AG04449 (cell line): ENCODE measurements at regions not wholly inside any gene's neighbourhood (a gene's known extent, or its start where the extent isn't known, plus 50 kb on each side); places are given as distances from the start of the nearest gene placed in this dataset.
"Not testable (repeated sequence)": the region's sequence is repeated elsewhere in the genome, so short reads cannot be mapped to it uniquely, and the experiment has no call there.

Experiments
- CTCF ChIA-PET: fragments of 350-600 bp; formaldehyde crosslinking; extraction: SDS; loops from one replicate; lab custom pipeline; 2021; ENCODE audit warnings: antibody characterized with exemption; lab: Yijun Ruan, JAX
- POLR2A ChIA-PET: fragments of 400-600, 350-600 bp; formaldehyde crosslinking; extraction: SDS; loops from one replicate; lab custom pipeline; 2020; ENCODE audit warnings: antibody characterized with exemption, inconsistent platforms; lab: Yijun Ruan, JAX
- DNase-seq: peaks from one replicate; pipeline ENCODE4 v3.0.0-alpha.2; 2010; ENCODE audit warnings: low read depth, low spot score
- H3K4me3 ChIP-seq: 2 replicates; pipeline ENCODE4 v1.5.1; 2011; ENCODE audit warnings: low read depth, mild to moderate bottlenecking, control low read depth, low read length
- TF ChIP-seq, protein P1 (sequence below): IDR thresholded peaks from one replicate; pipeline ENCODE4 v1.5.1; 2011; ENCODE audit warnings: mild to moderate bottlenecking, moderate library complexity, low read length, control low read depth, inconsistent platforms; ENCODE audit not compliant: insufficient read depth; ENCODE audit errors: missing control alignments

DNA sequence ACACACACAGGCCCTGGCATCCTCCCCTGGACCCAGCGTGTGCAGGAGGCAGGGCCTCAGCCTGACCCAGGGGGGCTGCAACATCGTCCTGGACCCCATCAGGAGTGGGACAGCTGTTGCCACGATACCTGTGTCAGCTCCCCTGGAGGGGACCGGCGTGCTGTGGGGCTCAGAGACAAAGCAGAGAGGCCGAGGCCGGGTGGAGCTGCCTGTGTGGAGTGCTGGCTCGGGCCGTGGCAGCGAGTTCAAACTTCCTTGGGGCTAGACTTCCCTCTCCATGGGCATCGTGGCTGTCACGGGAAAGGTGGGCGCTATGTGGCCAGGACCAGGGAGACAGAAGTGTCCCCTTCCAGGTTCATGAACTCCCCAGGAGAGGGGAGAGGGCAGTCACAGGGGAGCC is 155.0 kb upstream of the SFSWAP start:
- ChIA-PET CTCF (no interaction called here), POLR2A (no interaction called here)
- DNase-seq, result no peak
- H3K4me3 ChIP-seq, result no peak overlapping the region
- TF ChIP-seq, protein P1, sequence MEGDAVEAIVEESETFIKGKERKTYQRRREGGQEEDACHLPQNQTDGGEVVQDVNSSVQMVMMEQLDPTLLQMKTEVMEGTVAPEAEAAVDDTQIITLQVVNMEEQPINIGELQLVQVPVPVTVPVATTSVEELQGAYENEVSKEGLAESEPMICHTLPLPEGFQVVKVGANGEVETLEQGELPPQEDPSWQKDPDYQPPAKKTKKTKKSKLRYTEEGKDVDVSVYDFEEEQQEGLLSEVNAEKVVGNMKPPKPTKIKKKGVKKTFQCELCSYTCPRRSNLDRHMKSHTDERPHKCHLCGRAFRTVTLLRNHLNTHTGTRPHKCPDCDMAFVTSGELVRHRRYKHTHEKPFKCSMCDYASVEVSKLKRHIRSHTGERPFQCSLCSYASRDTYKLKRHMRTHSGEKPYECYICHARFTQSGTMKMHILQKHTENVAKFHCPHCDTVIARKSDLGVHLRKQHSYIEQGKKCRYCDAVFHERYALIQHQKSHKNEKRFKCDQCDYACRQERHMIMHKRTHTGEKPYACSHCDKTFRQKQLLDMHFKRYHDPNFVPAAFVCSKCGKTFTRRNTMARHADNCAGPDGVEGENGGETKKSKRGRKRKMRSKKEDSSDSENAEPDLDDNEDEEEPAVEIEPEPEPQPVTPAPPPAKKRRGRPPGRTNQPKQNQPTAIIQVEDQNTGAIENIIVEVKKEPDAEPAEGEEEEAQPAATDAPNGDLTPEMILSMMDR, result no peak

DNA sequence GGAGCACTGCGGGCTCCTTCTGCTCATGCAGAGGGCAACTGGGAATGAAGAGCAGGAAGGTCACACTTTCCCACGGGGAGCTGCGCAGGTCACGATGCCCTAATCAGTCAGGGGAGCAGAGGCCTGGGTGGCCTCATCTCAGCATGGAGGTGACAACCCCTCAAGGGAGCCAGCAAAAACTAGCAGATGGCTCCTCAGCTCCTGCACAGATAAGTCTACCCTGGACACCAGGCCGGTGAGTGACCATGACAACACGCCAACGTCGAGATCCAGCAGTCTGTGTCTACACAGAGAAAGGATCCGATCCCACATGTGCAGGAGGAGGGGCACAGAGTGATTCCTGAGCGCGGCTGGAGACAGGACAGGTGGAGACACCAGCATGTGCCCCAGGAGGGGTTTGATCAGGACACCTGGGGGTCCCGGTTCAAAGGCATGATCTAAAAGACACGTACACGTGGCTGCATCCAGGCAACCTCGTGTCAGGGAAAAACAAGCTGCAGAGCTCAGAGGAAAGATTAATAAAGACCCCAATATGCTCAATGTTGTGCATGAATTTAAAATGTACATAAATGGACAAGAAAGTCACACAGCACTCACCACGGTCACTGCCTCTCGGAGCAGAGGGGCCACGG is 153.7 kb upstream of the SFSWAP start:
- ChIA-PET POLR2A (no interaction called here), CTCF (no interaction called here)
- TF ChIP-seq, protein P1, result no peak
- DNase-seq, result no peak
- no peak overlapping the region for H3K4me3 ChIP-seq

DNA sequence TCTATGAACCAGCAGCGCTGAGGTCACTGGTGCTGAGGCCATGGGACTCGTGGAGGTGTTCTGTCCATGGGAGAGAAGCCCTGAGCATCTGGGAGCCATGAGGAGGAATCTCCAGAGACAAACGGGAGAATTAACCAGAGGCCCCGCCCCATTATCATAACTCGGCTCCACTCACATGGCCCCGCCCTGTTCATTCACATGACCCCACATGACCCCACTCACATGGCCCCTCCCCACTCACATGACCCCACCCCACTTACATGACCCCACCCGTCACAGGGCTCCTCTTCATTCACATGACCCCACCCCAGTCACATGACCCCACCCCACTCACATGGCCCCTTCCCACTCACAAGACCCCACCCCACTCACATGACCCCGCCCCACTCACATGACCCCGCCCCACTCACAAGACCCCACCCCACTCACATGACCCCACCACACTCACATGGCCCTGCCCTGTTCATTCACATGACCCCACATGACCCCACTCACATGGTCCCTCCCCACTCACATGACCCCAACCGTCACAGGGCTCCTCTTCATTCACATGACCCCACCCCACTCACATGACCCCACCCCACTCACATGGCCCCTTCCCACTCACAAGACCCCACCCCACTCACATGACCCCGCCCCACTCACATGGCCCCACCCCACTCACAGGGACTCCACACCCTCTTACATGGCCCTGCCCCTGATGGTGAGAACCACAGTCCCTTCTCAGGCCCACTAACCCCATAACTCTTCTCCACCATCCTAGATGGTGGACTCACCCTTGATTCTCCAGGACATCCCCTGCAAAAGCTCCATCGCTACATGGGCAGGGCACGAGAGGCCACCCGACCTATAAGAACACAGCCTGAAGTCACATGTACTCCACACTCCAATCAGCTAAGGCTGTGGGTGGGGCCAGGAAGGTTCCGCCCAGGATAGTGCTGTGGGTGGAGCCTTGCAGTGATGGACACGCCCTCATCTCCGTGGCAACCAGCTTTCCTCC is 151.1 kb upstream of the SFSWAP start:
- no peak for DNase-seq
- POLR2A ChIA-PET, result no interaction called here
- CTCF ChIA-PET, result no interaction called here
- no peak overlapping the region for H3K4me3 ChIP-seq
- TF ChIP-seq, protein P1, result no peak

DNA sequence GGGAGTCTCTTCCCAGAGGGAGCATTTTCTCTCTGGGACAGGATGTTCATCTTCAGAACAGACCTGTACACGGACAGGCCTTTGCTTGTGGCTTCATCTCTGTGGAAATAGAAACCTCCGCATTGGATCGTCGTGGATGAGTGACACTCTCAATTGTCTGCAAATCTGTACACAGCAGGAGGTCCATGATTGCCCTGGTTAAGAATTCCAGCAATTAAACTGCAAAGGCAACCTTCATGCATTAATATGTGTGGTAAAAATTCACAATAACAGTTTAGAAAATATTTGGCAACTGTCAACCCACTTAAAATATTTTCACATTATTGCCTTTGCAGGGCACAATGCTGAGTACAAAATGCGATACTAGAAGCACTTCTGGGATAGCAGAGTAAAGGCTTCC is 149.8 kb upstream of the SFSWAP start:
- CTCF ChIA-PET, result no interaction called here
- TF ChIP-seq, protein P1, result no peak
- no peak overlapping the region for H3K4me3 ChIP-seq
- POLR2A ChIA-PET, result no interaction called here
- DNase-seq, result no peak

DNA sequence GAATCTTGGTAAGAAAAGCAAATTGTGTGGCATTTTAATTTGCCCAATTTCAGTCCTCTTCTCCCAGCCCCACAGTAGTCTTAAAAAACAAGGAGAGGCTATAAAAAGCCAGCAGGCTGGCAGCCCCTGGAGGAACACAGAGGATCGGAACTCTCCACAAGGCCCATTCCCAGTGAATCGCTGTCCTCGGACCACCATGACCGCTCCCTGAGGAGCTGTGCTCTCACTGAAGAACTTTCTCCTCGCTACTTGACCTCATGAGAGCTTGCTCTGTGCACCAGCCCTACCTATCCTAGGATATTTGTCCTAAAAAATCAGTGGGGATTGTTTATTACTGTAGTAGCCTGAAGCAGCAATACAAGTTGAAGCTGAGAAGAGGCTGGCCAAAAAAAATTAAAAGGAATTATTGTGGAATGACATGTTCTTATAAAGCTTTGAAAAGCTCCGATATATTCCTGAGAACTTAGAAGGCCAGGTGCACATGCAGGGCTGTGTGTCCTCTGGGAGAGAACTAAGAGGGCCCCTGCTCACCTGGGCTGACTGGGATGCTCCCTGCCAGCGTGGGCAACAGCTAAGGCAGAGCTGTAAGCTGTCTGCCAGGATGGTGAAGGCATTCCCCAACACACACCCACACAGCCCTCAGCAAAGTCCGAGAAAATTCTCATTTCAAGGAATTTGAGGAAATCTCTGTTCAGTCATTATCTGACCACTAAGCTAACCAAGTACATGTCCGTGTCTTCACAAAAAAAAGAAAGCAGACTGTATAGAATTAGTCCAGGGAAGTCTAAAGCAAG is 148.8 kb upstream of the SFSWAP start:
- TF ChIP-seq, protein P1, result no peak
- ChIA-PET POLR2A (no interaction called here), CTCF (no interaction called here)
- no peak for DNase-seq
- no peak overlapping the region for H3K4me3 ChIP-seq

DNA sequence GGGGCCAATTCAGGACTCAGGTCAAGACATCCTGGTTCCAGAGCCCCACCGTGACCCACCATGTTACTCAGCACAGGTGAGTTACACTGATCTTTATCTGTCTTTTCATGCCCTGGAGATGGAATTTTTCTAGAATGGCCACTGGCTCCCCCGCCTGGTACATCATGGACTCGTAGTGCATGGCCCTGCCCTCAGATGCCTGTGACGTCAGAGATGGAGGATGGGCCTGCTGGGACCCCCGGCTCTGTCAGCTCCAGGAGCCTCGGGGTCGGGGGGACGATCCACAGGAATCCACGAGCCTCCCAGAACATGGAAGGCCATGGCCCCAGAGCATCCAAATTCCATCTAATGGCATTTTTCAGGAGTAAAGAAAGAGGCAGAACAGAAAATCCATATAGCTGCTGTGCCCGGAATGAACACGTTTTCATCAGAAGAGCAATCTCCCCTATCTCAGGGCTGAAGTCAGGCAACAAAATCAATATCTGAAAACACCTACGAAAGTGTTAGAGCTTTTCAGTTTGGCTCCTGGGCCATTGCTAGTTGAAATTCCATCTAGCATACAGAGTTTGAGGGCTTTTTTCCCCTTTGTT is 146.7 kb upstream of the SFSWAP start:
- CTCF ChIA-PET, DNase-seq: not testable (repeated sequence)

More for the DNA sequence above, 146.7 kb upstream of the SFSWAP start:
- H3K4me3 ChIP-seq, POLR2A ChIA-PET: not testable (repeated sequence)
